ENCODE measurements at regions not wholly inside any gene's neighbourhood (a gene's known extent, or its start where the extent isn't known, plus 50 kb on each side); places are given as distances from the start of the nearest gene placed in this dataset.

GRCh38 chr12:67080637-67081036 is 188.5 kb upstream of the CAND1 start:
- H3K27me3 ChIP-seq (ENCODE audit: insufficient read depth, low read length) = no peaks in the 10 kb centered on the region
- H3T11ph ChIP-seq (ENCODE audit: low read length) = no peak overlapping the region
- no CpG with 5 or more reads among the region's 1 CpG for WGBS (ENCODE audit: extremely low coverage, insufficient read length, low lambda C conversion rate)

More at GRCh38 chr12:67080637-67081036, 188.5 kb upstream of the CAND1 start:
- H3K4me3 Mint-ChIP-seq = no peak overlapping the region
- no peaks in the 10 kb centered on the region for H3K9me3 Mint-ChIP-seq
- H3K4me1 Mint-ChIP-seq = peaks cover 24 to 27% of the 10 kb centered on the region in 2 experiments
- H3K4me2 ChIP-seq (ENCODE audit: insufficient read depth, insufficient read length, low read length) = no peak overlapping the region
- H4K5ac ChIP-seq (ENCODE audit: insufficient read length, low read depth, low read length) = no peak overlapping the region
- peaks cover 1% of the 10 kb centered on the region; the same call in 1 of the 2 replicates for H3K27me3 Mint-ChIP-seq (ENCODE audit: low read depth)
- H2BK5ac ChIP-seq (ENCODE audit: insufficient read length, low read length) = no peak overlapping the region
- H3K27ac Mint-ChIP-seq = no peak overlapping the region
- no peak overlapping the region for H3K9ac ChIP-seq (ENCODE audit: extremely low read depth, insufficient read length, low read length)
- H2AFZ ChIP-seq (ENCODE audit: low read length) = no peak overlapping the region
- no peak overlapping the region for H2BK120ac ChIP-seq (ENCODE audit: low read depth, low read length, poor library complexity, severe bottlenecking)
- no peaks in the 10 kb centered on the region for H3K23me2 ChIP-seq (ENCODE audit: insufficient read length, low read depth, low read length, poor library complexity, severe bottlenecking)
- no peaks in the 10 kb centered on the region for H4K20me1 ChIP-seq (ENCODE audit: control insufficient read depth, insufficient read depth, insufficient read length)
- no peak overlapping the region for H3K14ac ChIP-seq (ENCODE audit: insufficient read depth, low read length)
- no peak overlapping the region for H2BK12ac ChIP-seq (ENCODE audit: insufficient read length, low read depth, low read length)
- peaks cover 7% of the 10 kb centered on the region; the same call in 1 of the 2 replicates for H3K4me1 ChIP-seq (ENCODE audit: insufficient read depth, low read length)
- H3K9me3 ChIP-seq (ENCODE audit: control insufficient read depth, low read depth, low read length) = no peaks in the 10 kb centered on the region
- H3K79me2 ChIP-seq (ENCODE audit: insufficient read depth, low read length) = no peaks in the 10 kb centered on the region
- H3K79me1 ChIP-seq (ENCODE audit: insufficient read depth, low read depth, low read length, poor library complexity, severe bottlenecking) = no peaks in the 10 kb centered on the region
- H4K8ac ChIP-seq (replicated peaks; ENCODE audit: insufficient read length, low read depth, low read length) = no peak overlapping the region
- H3K56ac ChIP-seq (ENCODE audit: insufficient read length, low read depth, low read length) = no peak overlapping the region
- TF ChIP-seq, protein P1, sequence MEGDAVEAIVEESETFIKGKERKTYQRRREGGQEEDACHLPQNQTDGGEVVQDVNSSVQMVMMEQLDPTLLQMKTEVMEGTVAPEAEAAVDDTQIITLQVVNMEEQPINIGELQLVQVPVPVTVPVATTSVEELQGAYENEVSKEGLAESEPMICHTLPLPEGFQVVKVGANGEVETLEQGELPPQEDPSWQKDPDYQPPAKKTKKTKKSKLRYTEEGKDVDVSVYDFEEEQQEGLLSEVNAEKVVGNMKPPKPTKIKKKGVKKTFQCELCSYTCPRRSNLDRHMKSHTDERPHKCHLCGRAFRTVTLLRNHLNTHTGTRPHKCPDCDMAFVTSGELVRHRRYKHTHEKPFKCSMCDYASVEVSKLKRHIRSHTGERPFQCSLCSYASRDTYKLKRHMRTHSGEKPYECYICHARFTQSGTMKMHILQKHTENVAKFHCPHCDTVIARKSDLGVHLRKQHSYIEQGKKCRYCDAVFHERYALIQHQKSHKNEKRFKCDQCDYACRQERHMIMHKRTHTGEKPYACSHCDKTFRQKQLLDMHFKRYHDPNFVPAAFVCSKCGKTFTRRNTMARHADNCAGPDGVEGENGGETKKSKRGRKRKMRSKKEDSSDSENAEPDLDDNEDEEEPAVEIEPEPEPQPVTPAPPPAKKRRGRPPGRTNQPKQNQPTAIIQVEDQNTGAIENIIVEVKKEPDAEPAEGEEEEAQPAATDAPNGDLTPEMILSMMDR (conservative IDR thresholded peaks at IDR 0.05) = no peak
- H3K18ac ChIP-seq (ENCODE audit: insufficient read length, low read depth, low read length) = no peak overlapping the region
- H2BK15ac ChIP-seq (ENCODE audit: low read depth, low read length) = no peak overlapping the region
- no peak overlapping the region for H4K91ac ChIP-seq (ENCODE audit: insufficient read length, low read depth, low read length)
- H3K23ac ChIP-seq (ENCODE audit: insufficient read length, low read depth, low read length) = no peak overlapping the region
- H3K27ac ChIP-seq (ENCODE audit: insufficient read length, low read depth, low read length) = no peak overlapping the region
- H3K4ac ChIP-seq (ENCODE audit: low read depth, low read length) = no peak overlapping the region
- no peak for DNase-seq
- H2BK20ac ChIP-seq (ENCODE audit: low read depth, low read length, poor library complexity, severe bottlenecking) = no peak overlapping the region
- no peaks in the 10 kb centered on the region for H3K36me3 Mint-ChIP-seq (ENCODE audit: insufficient read depth in 1 of 3, low read depth in 3 of 3)
- H2AK5ac ChIP-seq (ENCODE audit: insufficient read length, low read length) = no peak overlapping the region
